Kidney tubule cell (primary cell): ENCODE measurements at regions not wholly inside any gene's neighbourhood (a gene's known extent, or its start where the extent isn't known, plus 50 kb on each side); places are given as distances from the start of the nearest gene placed in this dataset.
"Not testable (repeated sequence)": the region's sequence is repeated elsewhere in the genome, so short reads cannot be mapped to it uniquely, and the experiment has no call there.

Source experiments
- DNase-seq: peaks from one replicate; pipeline ENCODE4 v3.0.0-alpha.2; 2018; ENCODE audit warnings: low spot score

DNA sequence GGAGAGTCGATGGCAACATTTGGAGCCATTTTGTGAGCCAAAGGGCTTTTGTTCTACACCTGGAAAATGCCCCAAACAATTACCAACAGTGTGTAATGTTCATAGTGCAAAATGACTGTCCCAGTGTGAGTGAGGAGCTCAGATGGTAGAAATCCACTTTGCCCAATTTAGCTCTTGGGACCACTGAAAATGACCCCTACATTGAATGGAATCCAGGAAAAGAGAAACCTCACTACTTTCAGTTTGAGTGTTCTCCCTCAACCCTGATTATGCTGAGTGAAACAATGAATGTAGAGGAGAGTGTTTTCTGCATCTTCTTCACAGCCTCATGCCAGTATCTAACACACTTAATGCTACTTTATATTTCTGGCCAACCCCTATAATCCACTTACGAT lies 84.9 kb upstream of the NRN1 start:
- no peak for DNase-seq

GRCh38 chr6:6090861-6091607 lies 84.3 kb upstream of the NRN1 start:
- DNase-seq = no peak

DNA sequence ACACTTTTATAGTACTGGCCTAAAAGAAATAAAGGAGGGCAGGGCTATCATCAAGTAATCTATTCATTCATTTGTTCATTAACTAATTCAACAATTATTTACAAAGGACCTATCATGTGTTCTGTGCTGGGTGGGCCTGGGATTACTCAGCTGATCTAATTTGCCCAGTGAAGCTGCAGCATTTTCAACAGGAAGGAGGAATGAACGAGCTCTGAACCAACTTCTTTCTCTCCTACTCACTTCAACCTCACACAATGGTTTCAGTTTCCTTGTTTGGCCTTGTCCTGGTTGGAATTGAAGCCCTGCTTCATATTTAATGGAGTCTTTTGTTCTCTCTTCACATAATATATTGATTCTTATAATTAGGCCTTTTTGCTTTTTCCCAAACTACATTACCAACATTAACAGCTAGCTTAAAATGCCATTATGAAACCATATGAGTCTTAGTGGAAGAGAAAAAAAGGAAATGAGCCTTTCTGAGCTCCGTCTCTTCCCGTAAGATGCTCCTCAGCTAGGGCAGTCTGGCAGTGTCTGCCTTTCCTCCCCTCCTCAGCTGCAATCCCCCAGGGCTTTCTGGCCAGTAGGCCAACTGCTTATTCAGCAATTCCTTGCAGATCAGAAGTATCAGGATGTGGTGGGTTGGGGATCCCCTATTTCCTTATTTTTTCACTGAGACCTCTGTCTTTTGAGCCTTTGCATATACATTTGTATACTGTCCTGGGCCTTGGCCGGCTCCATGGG lies 79.4 kb upstream of the NRN1 start:
- DNase-seq = no peak

- no peak for DNase-seq
Measured at GRCh38 chr6:6080975-6081374, 74.2 kb upstream of the NRN1 start.

DNA sequence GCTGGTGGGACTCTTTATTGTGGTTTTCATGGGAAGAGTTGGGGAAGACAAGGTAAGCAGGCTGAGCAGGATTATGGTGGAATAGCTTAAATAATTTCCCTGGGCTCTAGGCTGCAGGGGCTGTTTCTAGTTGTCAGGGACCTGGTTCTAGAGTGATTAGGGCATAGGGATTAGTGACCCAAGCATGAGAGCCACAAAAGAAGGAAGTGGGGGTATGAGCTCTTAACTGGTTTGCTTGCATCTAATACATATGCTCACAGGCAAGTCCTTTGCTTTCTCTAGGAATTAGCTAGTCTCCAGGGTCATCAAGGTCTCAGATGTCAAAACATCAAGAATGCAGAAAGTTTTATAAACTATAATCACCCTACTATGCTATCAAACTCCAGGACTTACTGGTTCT lies 67.5 kb upstream of the NRN1 start:
- no peak for DNase-seq

DNA sequence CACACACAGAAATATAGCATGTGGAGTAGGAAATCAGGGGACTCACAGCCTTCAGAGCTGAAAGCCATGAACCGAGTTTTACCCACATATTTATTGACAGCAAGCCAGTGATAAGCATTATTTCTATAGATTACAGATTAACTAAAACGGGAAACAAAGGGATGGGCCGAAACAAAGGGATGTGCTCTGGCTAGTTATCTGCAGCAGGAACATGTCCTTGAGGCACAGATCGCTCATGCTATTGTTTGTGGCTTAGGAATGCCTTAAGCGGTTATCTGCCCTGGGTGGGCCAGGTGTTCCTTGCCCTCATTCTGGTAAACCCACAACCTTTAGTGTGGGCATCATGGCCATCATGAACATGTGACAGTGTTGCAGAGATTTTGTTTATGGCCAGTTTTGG lies 61.4 kb upstream of the NRN1 start:
- DNase-seq = not testable (repeated sequence)

GRCh38 chr6:6058054-6058444 lies 51.3 kb upstream of the NRN1 start:
- DNase-seq = no peak

DNA sequence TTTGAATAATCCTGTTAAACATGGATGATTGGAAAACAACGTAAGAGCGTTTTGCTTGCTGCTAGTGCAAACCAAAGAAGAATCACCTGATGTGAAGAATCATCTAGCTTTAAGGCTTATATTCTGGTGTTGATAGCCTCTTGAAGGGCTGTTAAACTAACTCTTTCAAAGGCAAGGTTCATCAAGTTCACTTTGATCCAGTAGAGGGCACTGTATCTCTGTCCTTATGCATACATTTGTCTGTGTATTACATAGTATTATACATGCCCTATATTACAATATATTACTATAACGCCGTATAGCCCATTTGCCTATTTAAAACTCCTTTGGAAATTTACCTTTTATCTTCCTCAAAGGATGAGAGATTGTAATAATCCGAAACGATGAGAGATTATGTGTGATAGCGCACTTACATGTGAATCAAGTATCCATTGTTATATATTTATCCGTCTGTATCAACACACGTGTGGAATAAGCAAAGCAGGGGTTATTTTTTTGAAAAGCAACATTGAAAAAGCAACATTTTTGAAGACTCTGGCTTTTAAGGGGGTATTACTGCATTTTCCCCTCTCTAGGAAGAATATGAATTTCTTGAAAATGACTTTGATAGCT lies 50.8 kb upstream of the NRN1 start:
- DNase-seq = peak; percentile 55
